WI38 (cell line): ENCODE measurements at regions not wholly inside any gene's neighbourhood (a gene's known extent, or its start where the extent isn't known, plus 50 kb on each side); places are given as distances from the start of the nearest gene placed in this dataset.

Experiments used
- H3K4me3 ChIP-seq: 2 replicates; pipeline ENCODE4 v1.5.1; 2011; ENCODE audit warnings: low read depth, mild to moderate bottlenecking, control low read depth, low read length
- TF ChIP-seq, protein P1 (sequence below): IDR thresholded peaks from 2 replicates; pipeline ENCODE4 v1.5.1; 2012; ENCODE audit warnings: low read depth, mild to moderate bottlenecking, control low read depth, low read length

- no peak overlapping the region for H3K4me3 ChIP-seq
- TF ChIP-seq, protein P1, sequence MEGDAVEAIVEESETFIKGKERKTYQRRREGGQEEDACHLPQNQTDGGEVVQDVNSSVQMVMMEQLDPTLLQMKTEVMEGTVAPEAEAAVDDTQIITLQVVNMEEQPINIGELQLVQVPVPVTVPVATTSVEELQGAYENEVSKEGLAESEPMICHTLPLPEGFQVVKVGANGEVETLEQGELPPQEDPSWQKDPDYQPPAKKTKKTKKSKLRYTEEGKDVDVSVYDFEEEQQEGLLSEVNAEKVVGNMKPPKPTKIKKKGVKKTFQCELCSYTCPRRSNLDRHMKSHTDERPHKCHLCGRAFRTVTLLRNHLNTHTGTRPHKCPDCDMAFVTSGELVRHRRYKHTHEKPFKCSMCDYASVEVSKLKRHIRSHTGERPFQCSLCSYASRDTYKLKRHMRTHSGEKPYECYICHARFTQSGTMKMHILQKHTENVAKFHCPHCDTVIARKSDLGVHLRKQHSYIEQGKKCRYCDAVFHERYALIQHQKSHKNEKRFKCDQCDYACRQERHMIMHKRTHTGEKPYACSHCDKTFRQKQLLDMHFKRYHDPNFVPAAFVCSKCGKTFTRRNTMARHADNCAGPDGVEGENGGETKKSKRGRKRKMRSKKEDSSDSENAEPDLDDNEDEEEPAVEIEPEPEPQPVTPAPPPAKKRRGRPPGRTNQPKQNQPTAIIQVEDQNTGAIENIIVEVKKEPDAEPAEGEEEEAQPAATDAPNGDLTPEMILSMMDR = no peak
These were observed 339.0 kb upstream of the ADGRB3 start for GRCh38 chr6:68296126-68296525.

DNA sequence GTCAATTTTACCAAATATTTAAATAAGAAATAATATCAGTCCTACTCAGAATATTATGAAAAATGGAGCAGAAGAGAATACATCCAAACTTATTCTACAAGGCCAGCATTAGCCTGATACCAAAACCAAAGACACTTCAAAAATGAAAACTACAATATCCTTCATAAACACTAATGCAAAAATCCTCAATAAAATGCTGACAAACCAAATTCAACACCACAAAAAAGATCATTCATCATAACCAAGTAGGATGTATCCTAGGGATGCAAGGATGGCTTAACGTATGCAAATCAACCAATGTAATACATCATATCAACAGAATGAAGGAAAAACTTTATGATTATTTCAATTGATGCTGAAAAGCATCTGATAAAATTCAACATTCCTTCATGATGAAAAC, 352.4 kb upstream of the ADGRB3 start:
- TF ChIP-seq, protein P1 = no peak
- H3K4me3 ChIP-seq = no peak overlapping the region

GRCh38 chr6:68279793-68280557, 355.1 kb upstream of the ADGRB3 start:
- no peak overlapping the region for H3K4me3 ChIP-seq
- TF ChIP-seq, protein P1 = no peak

- TF ChIP-seq, protein P1 = no peak
- no peak overlapping the region for H3K4me3 ChIP-seq
These were observed 361.8 kb upstream of the ADGRB3 start for GRCh38 chr6:68273297-68273696.

DNA sequence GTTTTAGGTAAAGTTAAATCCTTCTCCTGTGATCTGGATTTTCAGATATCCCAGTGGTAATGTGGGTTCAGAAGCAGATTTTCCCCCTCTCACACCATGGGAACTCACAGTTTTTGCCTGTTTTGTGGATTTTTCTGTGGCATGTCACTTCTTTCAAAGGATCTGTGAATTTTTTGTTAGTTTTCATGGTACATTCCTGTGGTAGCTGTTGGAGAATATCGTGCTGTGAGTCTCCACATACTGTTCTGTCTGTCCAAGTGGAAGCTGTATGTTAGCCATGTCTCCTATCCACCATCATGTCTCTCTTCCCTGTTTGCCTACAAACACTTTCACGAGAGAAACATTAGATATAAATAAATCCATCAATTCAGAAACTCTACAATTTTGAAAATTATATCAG, 378.7 kb upstream of the ADGRB3 start:
- TF ChIP-seq, protein P1 = no peak
- no peak overlapping the region for H3K4me3 ChIP-seq

DNA sequence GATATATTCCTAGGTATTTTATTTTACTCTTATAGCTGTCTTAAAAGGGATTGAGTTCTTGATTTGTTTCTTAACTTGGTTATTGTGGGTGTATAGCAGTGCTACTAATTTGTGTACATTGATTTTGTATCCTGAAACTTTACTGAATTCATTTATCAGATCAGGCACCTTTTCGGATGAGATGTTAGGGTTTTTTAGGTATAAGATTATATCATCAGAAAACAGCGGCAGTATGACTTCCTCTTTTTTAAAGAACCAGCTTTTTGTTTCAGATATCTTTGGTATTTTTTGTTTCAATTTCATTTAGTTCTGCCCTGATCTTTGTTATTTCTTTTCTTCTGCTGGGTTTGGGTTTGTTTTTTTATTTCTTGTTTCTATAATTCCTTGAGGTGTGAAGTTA, 382.4 kb upstream of the ADGRB3 start:
- H3K4me3 ChIP-seq = no peak overlapping the region
- TF ChIP-seq, protein P1 = no peak

GRCh38 chr6:68247782-68248181, 387.3 kb upstream of the ADGRB3 start:
- no peak overlapping the region for H3K4me3 ChIP-seq
- TF ChIP-seq, protein P1 = no peak
